Mesenchymal stem cell (in vitro differentiated cells and primary cell): ENCODE measurements at regions not wholly inside any gene's neighbourhood (a gene's known extent, or its start where the extent isn't known, plus 50 kb on each side); places are given as distances from the start of the nearest gene placed in this dataset.
"Not testable (repeated sequence)": the region's sequence is repeated elsewhere in the genome, so short reads cannot be mapped to it uniquely, and the experiment has no call there.

Experiments used
- DNase-seq: peaks from one replicate; pipeline ENCODE4 v3.0.0-alpha.2; 2013
- H2AFZ ChIP-seq: one replicate; pipeline ENCODE4 v1.6.1; 2013; ENCODE audit warnings: low read depth, mild to moderate bottlenecking, control low read depth, inconsistent platforms, low read length, moderate library complexity
- H2AK5ac ChIP-seq: 2 replicates; pipeline ENCODE4 v1.6.1; 2013; ENCODE audit warnings: low read length, moderate library complexity, mild to moderate bottlenecking, inconsistent platforms; ENCODE audit not compliant: severe bottlenecking
- H2BK120ac ChIP-seq: one replicate; pipeline ENCODE4 v1.6.1; 2013; ENCODE audit warnings: low read depth, mild to moderate bottlenecking, inconsistent platforms, low read length, moderate library complexity
- H2BK12ac ChIP-seq, 2 experiments: one replicate each; pipeline ENCODE4 v1.6.1; 2013; ENCODE audit warnings: inconsistent platforms in 2 of 2, low read length in 2 of 2, mild to moderate bottlenecking in 2 of 2, moderate library complexity in 2 of 2, control low read depth in 1 of 2
- H2BK15ac ChIP-seq: one replicate; pipeline ENCODE4 v1.6.1; 2013; ENCODE audit warnings: mild to moderate bottlenecking, low read depth, inconsistent platforms; ENCODE audit not compliant: poor library complexity, severe bottlenecking
- H2BK5ac ChIP-seq: 2 replicates; pipeline ENCODE4 v1.6.1; 2013; ENCODE audit warnings: low read depth, mild to moderate bottlenecking, low read length, control low read depth, inconsistent platforms; ENCODE audit not compliant: poor library complexity, severe bottlenecking
- H3K14ac ChIP-seq, 2 experiments: one replicate each; pipeline ENCODE4 v1.6.1; 2013; ENCODE audit warnings: inconsistent platforms in 2 of 2, low read length in 2 of 2, control low read depth in 1 of 2, mild to moderate bottlenecking in 1 of 2, moderate library complexity in 1 of 2
- H3K18ac ChIP-seq, 2 experiments: one replicate each; pipeline ENCODE4 v1.6.1; 2013; ENCODE audit warnings: inconsistent platforms in 2 of 2, low read length in 2 of 2, control low read depth in 1 of 2, low read depth in 1 of 2, mild to moderate bottlenecking in 1 of 2
- H3K23ac ChIP-seq, 2 experiments: one replicate each; pipeline ENCODE4 v1.6.1; 2013; ENCODE audit warnings: inconsistent platforms in 2 of 2, low read length in 2 of 2, mild to moderate bottlenecking in 2 of 2, moderate library complexity in 2 of 2, control low read depth in 1 of 2
- H3K27ac ChIP-seq: 2 replicates; pipeline ENCODE4 v1.5.1; 2013; ENCODE audit warnings: mild to moderate bottlenecking, moderate library complexity, low read length, control low read depth, inconsistent platforms; ENCODE audit not compliant: poor library complexity, severe bottlenecking
- H3K27me3 ChIP-seq, 2 experiments: 2 replicates each; pipeline versions ENCODE4 v1.6.1 to v1.7.0; 2013; ENCODE audit warnings: low read length in 2 of 2, mild to moderate bottlenecking in 2 of 2, moderate library complexity in 2 of 2, control low read depth in 1 of 2, inconsistent platforms in 1 of 2; ENCODE audit not compliant: control insufficient read depth in 1 of 2, insufficient read depth in 1 of 2
- H3K36me3 ChIP-seq, 2 experiments: 2 replicates each; pipeline versions ENCODE4 v1.6.1 to v1.7.0; 2013; ENCODE audit warnings: low read length in 2 of 2, control low read depth in 1 of 2, inconsistent platforms in 1 of 2, low read depth in 1 of 2, mild to moderate bottlenecking in 1 of 2; ENCODE audit not compliant: insufficient read depth in 2 of 2, control insufficient read depth in 1 of 2
- H3K4ac ChIP-seq, 2 experiments: one replicate each; pipeline ENCODE4 v1.6.1; 2013; ENCODE audit warnings: inconsistent platforms in 2 of 2, low read length in 2 of 2, mild to moderate bottlenecking in 2 of 2, moderate library complexity in 2 of 2, control low read depth in 1 of 2, low read depth in 1 of 2
- H3K4me1 ChIP-seq: 2 replicates; pipeline ENCODE4 v1.6.1; 2013; ENCODE audit warnings: low read depth, low read length, control low read depth; ENCODE audit not compliant: control insufficient read depth, insufficient read depth
- H3K4me2 ChIP-seq: 2 replicates; pipeline ENCODE4 v1.6.1; 2013; ENCODE audit warnings: low read length, mild to moderate bottlenecking, inconsistent platforms; ENCODE audit not compliant: poor library complexity, severe bottlenecking
- H3K4me3 ChIP-seq, 2 experiments: 2 replicates each; pipeline versions ENCODE4 v1.5.1 to v1.7.0; 2013; ENCODE audit warnings: low read length in 2 of 2, mild to moderate bottlenecking in 2 of 2, control low read depth in 1 of 2, low read depth in 1 of 2; ENCODE audit not compliant: insufficient read depth in 1 of 2
- H3K79me1 ChIP-seq: replicated peaks from 2 replicates; pipeline ENCODE4 v1.6.1; 2013; ENCODE audit warnings: mild to moderate bottlenecking, control low read depth, low read length, inconsistent platforms; ENCODE audit not compliant: poor library complexity, severe bottlenecking
- H3K9ac ChIP-seq: 2 replicates; pipeline ENCODE4 v1.7.0; 2013; ENCODE audit warnings: mild to moderate bottlenecking, low read length, moderate library complexity
- H3K9me3 ChIP-seq: 2 replicates; pipeline ENCODE4 v1.7.0; 2013; ENCODE audit warnings: mild to moderate bottlenecking, low read length; ENCODE audit not compliant: control insufficient read depth
- H4K8ac ChIP-seq: one replicate; pipeline ENCODE4 v1.6.1; 2013; ENCODE audit warnings: inconsistent platforms, mild to moderate bottlenecking, low read length, moderate library complexity
- H4K91ac ChIP-seq: one replicate; pipeline ENCODE4 v1.6.1; 2013; ENCODE audit warnings: mild to moderate bottlenecking, low read length, inconsistent platforms
- WGBS: methylation state at CpG from one replicate; pipeline ENCODE4 v1.1.7; 2013; ENCODE audit warnings: mixed read lengths; 5-methylcytosine and 5-hydroxymethylcytosine counted together

GRCh38 chr16:29222008-29222407 lies 184.5 kb downstream of the NPIPB11 start:
- H2BK12ac ChIP-seq, H2AK5ac ChIP-seq, H3K23ac ChIP-seq, H2BK15ac ChIP-seq, H2AFZ ChIP-seq, H3K27me3 ChIP-seq, H3K9me3 ChIP-seq, H2BK120ac ChIP-seq, H2BK5ac ChIP-seq, H3K14ac ChIP-seq, DNase-seq, H3K27ac ChIP-seq, H3K4me2 ChIP-seq, H3K4me3 ChIP-seq, H4K8ac ChIP-seq, H4K91ac ChIP-seq, H3K4ac ChIP-seq, H3K79me1 ChIP-seq, H3K36me3 ChIP-seq: not testable (repeated sequence)
- Histone ChIP-seq H3K4me1 (peaks cover 22% of the 10 kb centered on the region), H3K9ac (peak overlapping the region; percentile 29), H3K18ac (peak overlapping the region in 1 of 2 experiments; percentile 40)
- 88% methylated on average over 3 of the region's 8 CpGs for WGBS

GRCh38 chr16:29221281-29221955 lies 185.1 kb downstream of the NPIPB11 start:
- H3K23ac ChIP-seq, H3K14ac ChIP-seq, H3K4ac ChIP-seq, H3K36me3 ChIP-seq, H3K79me1 ChIP-seq, H3K27me3 ChIP-seq, H3K9me3 ChIP-seq, H4K91ac ChIP-seq, H2BK15ac ChIP-seq, H2AFZ ChIP-seq, H2BK120ac ChIP-seq: not testable (repeated sequence)
- H3K4me1 ChIP-seq, result peaks cover 22% of the 10 kb centered on the region
- H3K18ac ChIP-seq, result peak overlapping the region; percentile 4 to 78
- H2AK5ac ChIP-seq, result peak overlapping the region; percentile 64
- peak overlapping the region; percentile 81 for H3K27ac ChIP-seq
- peak overlapping the region; percentile 16 for H3K4me2 ChIP-seq
- 90% methylated on average over 9 of the region's 10 CpGs for WGBS
- peak overlapping the region; percentile 52 for H4K8ac ChIP-seq
- peak overlapping the region; percentile 57 for H3K9ac ChIP-seq
- peak; percentile 45 for DNase-seq
- H3K4me3 ChIP-seq, result peak overlapping the region in 1 of 2 experiments; percentile 27
- peak overlapping the region; percentile 21 for H2BK5ac ChIP-seq
- H2BK12ac ChIP-seq, result peak overlapping the region in 1 of 2 experiments; percentile 77

- H2AK5ac ChIP-seq, H2AFZ ChIP-seq, H3K36me3 ChIP-seq, H3K27me3 ChIP-seq, H3K23ac ChIP-seq, H2BK120ac ChIP-seq, H3K9me3 ChIP-seq, H3K79me1 ChIP-seq, H3K14ac ChIP-seq, H2BK15ac ChIP-seq, H3K4me2 ChIP-seq: not testable (repeated sequence)
- Histone ChIP-seq H2BK5ac (peak overlapping the region; percentile 94), H3K4me3 (peak overlapping the region in 1 of 2 experiments; percentile 94), H4K8ac (peak overlapping the region; percentile 49), H2BK12ac (peak overlapping the region in 1 of 2 experiments; percentile 31), H3K4ac (peak overlapping the region in 1 of 2 experiments; percentile 37), H3K18ac (peak overlapping the region; percentile 66 to 86), H3K4me1 (peaks cover 22% of the 10 kb centered on the region), H3K9ac (peak overlapping the region; percentile 84), H3K27ac (peak overlapping the region; percentile 97), H4K91ac (peak overlapping the region; percentile 68)
- WGBS, result 75% methylated on average over 16 of the region's 36 CpGs
- DNase-seq, result peak; percentile 85
Measured at GRCh38 chr16:29220647-29221191, 185.8 kb downstream of the NPIPB11 start.

- Histone ChIP-seq H3K4me3 (peak overlapping the region in 1 of 2 experiments; percentile 94), H2AK5ac (peak overlapping the region; percentile 86), H2BK5ac (peak overlapping the region; percentile 94), H3K9ac (peak overlapping the region; percentile 84), H4K91ac (peak overlapping the region; percentile 86), H3K27ac (peak overlapping the region; percentile 97), H2BK12ac (peak overlapping the region; percentile 29 to 75), H3K18ac (peak overlapping the region; percentile 66 to 86), H3K4ac (peak overlapping the region in 1 of 2 experiments; percentile 71), H3K4me1 (peaks cover 22% of the 10 kb centered on the region), H4K8ac (peak overlapping the region; percentile 49), H3K14ac (peak overlapping the region in 1 of 2 experiments; percentile 93)
- H3K23ac ChIP-seq, H2BK15ac ChIP-seq, H3K27me3 ChIP-seq, H3K36me3 ChIP-seq, H3K4me2 ChIP-seq, H2BK120ac ChIP-seq, H3K79me1 ChIP-seq, H3K9me3 ChIP-seq, H2AFZ ChIP-seq: not testable (repeated sequence)
- WGBS, result 70% methylated on average over 18 of the region's 24 CpGs
- DNase-seq, result peak; percentile 62
Measured at GRCh38 chr16:29219966-29220646, 186.4 kb downstream of the NPIPB11 start.
